Breast epithelium (tissue), 3 donors: ENCODE measurements at regions not wholly inside any gene's neighbourhood (a gene's known extent, or its start where the extent isn't known, plus 50 kb on each side); places are given as distances from the start of the nearest gene placed in this dataset.

Experiments used
- POLR2A ChIP-seq: fragments of 450-650 bp; IDR thresholded peaks from one replicate; pipeline ENCODE4 v1.6.1; 2016; ENCODE audit warnings: antibody characterized with exemption, mild to moderate bottlenecking, moderate library complexity
- POLR2AphosphoS5 ChIP-seq, 3 donors: sonication (generic); formaldehyde crosslinking; IDR thresholded peaks; one replicate each; pipeline ENCODE4 v1.6.1; 2017; ENCODE audit warnings: antibody characterized with exemption in 3 of 3
- TF ChIP-seq, protein P1 (sequence below), 3 donors: fragments of 450-650 bp; IDR thresholded peaks; one replicate each; pipeline ENCODE4 v1.5.1; 2016 to 2017; ENCODE audit warnings: antibody characterized with exemption in 3 of 3, mild to moderate bottlenecking in 3 of 3, moderate library complexity in 3 of 3

DNA sequence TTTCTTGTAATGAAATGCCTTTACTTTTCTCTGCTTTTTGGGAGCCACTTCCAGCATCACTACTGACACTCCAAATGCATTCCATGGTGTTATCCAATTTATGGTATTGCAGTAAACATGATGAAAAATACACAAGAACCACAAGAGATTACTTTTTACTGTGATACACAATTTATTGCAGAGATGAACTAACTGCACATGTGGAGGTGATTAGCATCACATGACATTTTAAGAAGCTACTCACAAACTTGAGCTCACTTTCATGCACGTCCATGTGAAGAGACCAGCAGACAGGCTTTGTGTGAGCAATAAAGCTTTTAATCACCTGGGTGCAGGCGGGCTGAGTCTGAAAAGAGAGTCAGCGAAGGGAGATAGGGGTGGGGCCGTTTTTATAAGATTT lies 780.5 kb upstream of the GOT2 start:
- TF ChIP-seq, protein P1, sequence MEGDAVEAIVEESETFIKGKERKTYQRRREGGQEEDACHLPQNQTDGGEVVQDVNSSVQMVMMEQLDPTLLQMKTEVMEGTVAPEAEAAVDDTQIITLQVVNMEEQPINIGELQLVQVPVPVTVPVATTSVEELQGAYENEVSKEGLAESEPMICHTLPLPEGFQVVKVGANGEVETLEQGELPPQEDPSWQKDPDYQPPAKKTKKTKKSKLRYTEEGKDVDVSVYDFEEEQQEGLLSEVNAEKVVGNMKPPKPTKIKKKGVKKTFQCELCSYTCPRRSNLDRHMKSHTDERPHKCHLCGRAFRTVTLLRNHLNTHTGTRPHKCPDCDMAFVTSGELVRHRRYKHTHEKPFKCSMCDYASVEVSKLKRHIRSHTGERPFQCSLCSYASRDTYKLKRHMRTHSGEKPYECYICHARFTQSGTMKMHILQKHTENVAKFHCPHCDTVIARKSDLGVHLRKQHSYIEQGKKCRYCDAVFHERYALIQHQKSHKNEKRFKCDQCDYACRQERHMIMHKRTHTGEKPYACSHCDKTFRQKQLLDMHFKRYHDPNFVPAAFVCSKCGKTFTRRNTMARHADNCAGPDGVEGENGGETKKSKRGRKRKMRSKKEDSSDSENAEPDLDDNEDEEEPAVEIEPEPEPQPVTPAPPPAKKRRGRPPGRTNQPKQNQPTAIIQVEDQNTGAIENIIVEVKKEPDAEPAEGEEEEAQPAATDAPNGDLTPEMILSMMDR (IDR thresholded peaks at IDR 0.05): no peak
- TF ChIP-seq POLR2A (no peak), POLR2AphosphoS5 (IDR thresholded peaks at IDR 0.05) (no peak)
